ENCODE measurements at regions not wholly inside any gene's neighbourhood (a gene's known extent, or its start where the extent isn't known, plus 50 kb on each side); places are given as distances from the start of the nearest gene placed in this dataset.

DNA sequence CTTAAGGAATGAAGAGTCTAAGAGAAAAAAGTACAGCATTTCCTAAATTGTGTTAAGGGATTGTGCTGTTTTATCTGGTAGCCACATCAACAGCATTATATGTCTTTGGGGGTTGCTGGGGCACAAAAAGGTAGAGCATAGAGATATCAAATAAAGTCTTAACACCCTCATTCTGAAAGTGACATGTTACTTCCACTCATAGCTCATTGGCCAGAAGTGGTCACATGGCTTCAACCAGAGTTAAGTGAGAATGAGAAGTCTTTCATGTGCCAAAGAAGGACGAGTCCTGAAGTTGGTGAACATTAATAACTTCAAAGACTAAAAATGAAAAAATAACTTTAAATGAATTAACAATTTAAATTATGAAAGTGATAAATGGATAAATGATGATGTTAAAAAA is 175.7 kb upstream of the ZEB2 start:
- DNase-seq (ENCODE audit: low spot score): no peak

- no peak for DNase-seq (ENCODE audit: low spot score)
Observed at GRCh38 chr2:144694456-144694855, 174.5 kb upstream of the ZEB2 start.

GRCh38 chr2:144693179-144693578 is 173.3 kb upstream of the ZEB2 start:
- no peak for DNase-seq (ENCODE audit: low spot score)

- no peak for DNase-seq (ENCODE audit: low spot score)
Observed at GRCh38 chr2:144692661-144693060, 172.7 kb upstream of the ZEB2 start.

- DNase-seq (ENCODE audit: low spot score): no peak
Observed at GRCh38 chr2:144690771-144691170, 170.9 kb upstream of the ZEB2 start.

- no peak for DNase-seq (ENCODE audit: low spot score)
Observed at GRCh38 chr2:144686518-144687215, 166.7 kb upstream of the ZEB2 start.

- no peak for DNase-seq (ENCODE audit: low spot score)
Observed at GRCh38 chr2:144683966-144684365, 164.0 kb upstream of the ZEB2 start.

DNA sequence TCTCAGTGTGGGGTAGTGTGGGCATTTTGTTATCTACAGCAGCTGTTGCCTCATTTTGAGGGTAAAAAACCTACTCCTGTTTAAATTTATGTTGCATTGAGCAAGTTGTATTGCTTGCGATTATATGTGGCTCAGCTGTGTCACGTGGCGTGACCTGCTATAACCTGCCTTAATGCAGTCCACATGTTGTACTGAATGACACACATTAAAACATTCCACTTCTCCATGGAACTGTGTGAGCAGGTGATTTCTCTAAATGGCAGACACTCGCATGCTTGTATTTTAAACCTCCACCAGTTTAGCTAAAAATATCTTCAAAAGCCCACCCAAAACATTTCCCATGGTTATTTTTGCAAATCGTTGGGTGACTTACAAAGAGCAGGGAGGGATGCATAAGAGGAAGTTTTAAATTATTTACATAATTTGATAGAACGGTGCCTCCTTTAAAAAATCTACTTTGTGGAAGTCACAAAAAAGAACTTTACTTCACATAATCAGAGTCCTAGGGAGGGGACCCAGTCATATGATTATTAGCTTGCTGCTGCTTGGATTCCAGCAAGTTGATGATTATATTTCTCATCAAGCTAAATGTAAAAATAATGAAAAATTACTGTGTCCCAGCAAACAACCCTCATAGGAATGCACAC is 163.3 kb upstream of the ZEB2 start:
- no peak for DNase-seq (ENCODE audit: low spot score)

DNA sequence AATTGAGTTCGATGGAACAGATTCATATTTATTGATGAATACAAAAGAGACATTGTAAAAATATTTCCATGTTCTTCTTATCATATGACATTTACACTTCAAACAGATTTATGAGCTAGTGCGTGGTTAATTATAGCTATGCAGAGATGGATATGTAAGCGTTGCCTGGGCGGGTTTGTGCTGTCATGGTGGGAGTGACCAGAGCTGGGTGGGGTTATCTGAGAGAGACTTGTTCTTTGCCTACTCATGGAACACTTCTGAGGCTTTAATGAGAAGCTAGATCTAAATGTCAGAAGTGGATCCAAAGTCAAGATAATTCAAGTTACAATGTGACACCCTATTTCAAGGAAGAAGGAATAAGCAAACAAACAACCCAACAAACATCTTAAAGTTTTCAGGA is 162.3 kb upstream of the ZEB2 start:
- no peak for DNase-seq (ENCODE audit: low spot score)

DNA sequence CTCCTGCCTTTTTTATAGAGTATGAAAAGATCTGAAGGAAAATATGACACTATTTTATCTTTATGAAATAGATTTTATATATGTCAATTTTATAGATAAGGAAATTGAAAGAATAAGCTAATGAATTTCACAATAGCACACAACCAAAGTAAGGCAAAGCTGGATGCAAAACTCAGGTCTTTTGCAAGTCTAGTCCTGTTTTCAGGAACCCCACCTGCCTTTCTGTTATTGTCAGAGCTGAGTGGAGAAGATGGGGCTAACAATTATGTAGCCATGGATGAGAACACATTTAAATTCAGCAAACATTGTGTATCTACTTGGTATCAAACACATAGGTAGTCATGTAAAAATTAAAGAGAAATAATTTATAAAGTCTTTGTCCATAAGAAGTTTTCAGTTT is 161.5 kb upstream of the ZEB2 start:
- DNase-seq (ENCODE audit: low spot score): no peak

DNA sequence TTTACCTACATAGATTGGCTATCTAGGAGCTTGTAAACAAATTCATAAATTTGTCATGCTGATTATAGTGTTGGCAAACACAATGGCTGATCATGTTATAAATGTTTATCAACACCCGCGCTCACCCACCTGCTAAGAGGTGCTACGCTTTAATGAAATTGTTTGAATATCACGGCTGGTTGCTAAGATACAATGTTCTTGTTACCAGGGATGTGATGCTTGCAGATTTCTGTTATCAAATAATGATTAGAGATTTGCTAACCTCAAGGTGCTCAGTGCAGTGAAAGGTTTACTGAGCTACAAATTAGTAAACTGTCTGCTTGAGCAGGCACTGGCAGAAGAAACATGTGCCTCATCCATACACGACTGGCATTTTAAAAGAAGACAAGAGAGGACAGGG is 160.0 kb upstream of the ZEB2 start:
- DNase-seq (ENCODE audit: low spot score): no peak

DNA sequence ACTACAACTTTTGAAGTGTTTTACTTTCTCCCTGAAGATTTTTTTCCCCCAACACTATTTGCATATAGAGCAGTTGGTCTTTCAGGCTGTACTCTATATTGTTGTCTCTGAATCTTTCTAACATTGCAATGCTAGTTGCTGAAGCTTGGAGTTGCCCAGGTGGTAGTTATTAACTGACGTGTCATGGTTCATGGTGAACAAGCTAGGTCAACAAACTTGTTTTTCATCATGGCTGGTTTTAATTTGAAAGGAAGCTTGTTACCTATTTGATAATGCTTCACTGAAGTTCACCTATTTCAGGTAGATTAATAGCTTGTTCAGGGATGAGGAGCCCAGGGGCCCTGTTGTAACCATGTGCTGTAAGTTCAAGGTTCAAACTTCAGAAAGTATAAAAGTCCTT is 158.8 kb upstream of the ZEB2 start:
- DNase-seq (ENCODE audit: low spot score): no peak

DNA sequence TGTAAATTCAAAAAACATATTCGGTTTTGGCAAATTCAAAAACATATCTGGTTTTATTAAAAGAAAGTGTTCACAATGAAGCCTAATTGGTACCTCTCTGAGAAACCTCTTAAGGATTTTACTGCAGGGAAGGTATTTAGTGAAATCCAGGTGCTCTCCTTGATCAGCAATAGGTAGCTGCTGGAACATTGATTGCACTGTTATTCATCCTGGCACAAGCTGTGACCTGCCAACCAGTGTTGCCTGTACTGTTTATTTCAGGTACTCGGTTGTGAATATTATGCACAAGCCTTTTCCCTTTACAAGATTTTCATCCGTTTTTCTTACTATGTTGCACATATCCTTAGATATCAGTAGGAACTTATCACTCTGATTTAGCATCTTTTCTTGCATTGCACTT is 155.8 kb upstream of the ZEB2 start:
- no peak for DNase-seq (ENCODE audit: low spot score)

GRCh38 chr2:144675331-144675730 is 155.4 kb upstream of the ZEB2 start:
- DNase-seq (ENCODE audit: low spot score): no peak

- DNase-seq (ENCODE audit: low spot score): no peak
Observed at GRCh38 chr2:144674071-144674470, 154.2 kb upstream of the ZEB2 start.

- no peak for DNase-seq (ENCODE audit: low spot score)
Observed at GRCh38 chr2:144673456-144673855, 153.5 kb upstream of the ZEB2 start.

GRCh38 chr2:144671695-144672455 is 152.0 kb upstream of the ZEB2 start:
- no peak for DNase-seq (ENCODE audit: low spot score)

DNA sequence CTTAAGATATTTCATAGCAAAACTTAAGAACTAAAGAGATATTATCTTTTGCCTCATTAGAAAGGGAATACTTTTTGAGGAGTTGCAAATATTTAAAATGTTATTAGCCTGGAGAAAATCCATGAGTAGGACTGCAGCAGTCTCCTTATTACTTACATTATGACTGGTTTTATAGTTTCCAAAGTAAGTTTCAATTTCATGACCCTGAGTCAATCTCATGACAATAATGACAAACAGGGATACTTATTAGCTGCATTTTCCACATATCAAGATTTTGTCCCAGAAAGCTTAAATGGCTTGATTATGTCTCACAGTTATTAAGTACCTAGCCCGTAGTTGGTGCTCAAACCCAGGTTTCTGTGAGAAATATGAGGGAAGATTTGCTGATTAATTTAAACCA is 150.8 kb upstream of the ZEB2 start:
- DNase-seq (ENCODE audit: low spot score): no peak

DNA sequence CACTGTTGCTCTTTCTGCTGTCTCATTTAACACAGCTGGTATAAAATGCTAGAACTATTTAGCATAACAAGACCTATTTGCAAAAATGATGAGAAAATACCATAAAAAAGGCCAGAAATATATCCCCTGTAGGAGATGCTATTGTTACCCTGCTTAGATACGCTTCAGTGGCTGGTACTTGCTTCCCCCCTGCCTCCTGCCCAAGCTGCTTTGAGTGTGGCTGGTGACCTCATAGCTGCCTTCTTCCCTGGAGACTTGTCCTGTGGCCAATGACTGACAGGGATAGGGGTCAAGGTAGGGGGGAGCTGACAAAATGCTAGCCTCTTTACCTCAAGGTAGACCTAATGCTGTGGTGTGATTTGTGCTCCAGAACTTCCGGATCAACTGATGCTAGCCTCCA is 150.2 kb upstream of the ZEB2 start:
- no peak for DNase-seq (ENCODE audit: low spot score)

DNA sequence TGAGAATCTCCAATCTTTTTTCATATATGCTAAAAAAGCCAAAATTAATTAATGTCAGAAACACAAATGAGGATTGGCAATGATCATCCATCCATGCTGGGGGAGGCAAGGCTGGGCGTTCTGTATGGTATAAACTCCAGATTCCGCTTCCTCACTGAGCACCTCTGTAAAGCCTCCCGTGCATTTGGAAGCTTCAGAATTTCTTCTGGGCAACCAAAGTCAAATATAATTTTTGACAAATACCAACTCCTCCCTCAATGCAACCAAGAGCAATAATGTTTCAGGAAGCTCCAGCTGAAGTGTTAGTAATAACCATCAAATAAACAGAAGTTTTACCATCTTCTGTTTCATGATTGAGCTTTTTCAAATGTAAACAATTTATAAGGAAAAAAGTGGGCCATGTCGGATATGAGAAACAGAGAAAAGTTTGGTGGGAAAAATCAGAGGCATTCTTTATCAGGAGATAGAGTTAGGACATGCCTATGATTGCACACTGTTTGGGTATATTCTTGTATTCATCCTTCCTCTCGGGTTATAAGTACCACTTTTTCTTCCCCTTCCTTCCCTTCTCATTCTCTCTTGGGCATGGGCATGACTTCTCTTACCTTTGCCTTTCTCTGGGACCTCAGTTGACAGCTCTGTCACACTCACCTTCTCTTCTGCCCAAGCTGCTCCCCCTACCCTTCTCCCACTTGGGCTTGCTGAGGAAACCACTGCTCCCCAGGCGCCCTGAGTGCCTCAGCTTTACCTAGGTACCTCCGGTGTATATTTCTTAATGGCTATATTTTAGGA is 149.5 kb upstream of the ZEB2 start:
- no peak for DNase-seq (ENCODE audit: low spot score)

DNA sequence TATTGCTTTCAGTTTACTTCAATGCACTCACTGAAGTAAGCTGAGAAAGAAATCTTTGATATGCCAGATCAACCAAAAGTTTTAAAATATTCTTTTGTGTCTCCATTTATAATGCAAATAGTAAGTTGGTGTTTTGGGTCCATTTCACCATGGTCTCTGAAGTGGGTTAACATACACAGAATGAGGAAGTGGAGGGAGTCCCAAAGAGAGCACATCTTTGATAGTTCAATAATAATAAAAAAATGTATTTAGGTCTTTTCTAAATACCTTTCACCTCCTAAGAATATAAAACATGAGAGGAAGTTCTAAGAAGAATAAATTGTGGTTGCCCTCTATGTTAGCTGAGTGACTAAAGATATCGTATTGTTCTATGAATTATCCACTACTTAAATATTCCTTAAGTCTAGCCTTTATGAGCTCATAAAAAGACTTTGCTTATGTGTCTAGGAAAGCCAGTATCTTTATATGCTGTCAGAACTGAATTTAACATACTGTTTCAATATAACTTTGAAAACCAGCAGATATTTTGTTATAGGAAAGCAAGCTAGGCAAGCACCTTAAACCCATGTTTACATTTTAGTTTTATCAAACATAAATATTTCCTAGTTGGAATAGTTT is 148.7 kb upstream of the ZEB2 start:
- no peak for DNase-seq (ENCODE audit: low spot score)

DNA sequence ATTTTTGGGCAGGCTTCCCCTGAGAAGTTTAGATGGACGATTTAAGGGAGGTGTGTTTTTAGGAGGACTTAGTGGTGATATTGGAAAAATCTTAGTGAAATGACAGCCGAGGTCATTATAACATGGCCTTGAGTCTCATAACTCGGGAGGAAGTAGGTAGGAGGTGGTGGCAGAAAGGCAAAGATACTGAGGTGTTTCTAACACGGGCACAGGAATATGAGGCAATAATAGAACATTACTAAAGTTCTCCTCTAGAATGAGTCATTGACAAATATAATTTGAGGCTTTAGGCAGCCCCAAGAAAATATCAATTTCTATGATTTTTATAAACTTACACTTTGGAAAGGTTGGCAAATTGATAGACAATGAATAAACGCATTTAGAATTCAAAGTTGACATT is 146.1 kb upstream of the ZEB2 start:
- no peak for DNase-seq (ENCODE audit: low spot score)

Data from iPS-NIHi11 (cell line).